ENCODE measurements at regions not wholly inside any gene's neighbourhood (a gene's known extent, or its start where the extent isn't known, plus 50 kb on each side); places are given as distances from the start of the nearest gene placed in this dataset.

GRCh38 chr5:57940879-57941278 is 458.3 kb upstream of the ACTBL2 start:
- Histone ChIP-seq H2AFZ (ENCODE audit: low read length) (no peak overlapping the region), H4K20me1 (ENCODE audit: insufficient read depth, low read length) (no peaks in the 10 kb centered on the region), H3K9ac (ENCODE audit: low read length) (no peak overlapping the region), H3F3A (ENCODE audit: insufficient read depth, low read length) (no peaks in the 10 kb centered on the region), H3K4me3 (ENCODE audit: low read length) (no peak overlapping the region), H3K36me3 (replicated peaks; ENCODE audit: insufficient read depth, low read length) (no peaks in the 10 kb centered on the region), H3K9me2 (replicated peaks; ENCODE audit: insufficient read depth, low read length) (no peaks in the 10 kb centered on the region), H3K9me3 (replicated peaks; ENCODE audit: insufficient read depth, low read length) (no peaks in the 10 kb centered on the region), H3K4me1 (ENCODE audit: low read length) (no peaks in the 10 kb centered on the region; the same call in 1 of the 2 replicates), H3K27ac (ENCODE audit: low read length) (no peak overlapping the region), H3K79me2 (ENCODE audit: low read length) (no peaks in the 10 kb centered on the region), H3K27me3 (replicated peaks; ENCODE audit: insufficient read depth, low read length) (no peaks in the 10 kb centered on the region), H3K4me2 (ENCODE audit: low read depth, low read length) (no peak overlapping the region)
- no peak for DNase-seq
- TF ChIP-seq EZH2phosphoT487 (IDR thresholded peaks at IDR 0.05; ENCODE audit: low read length) (no peak), EZH2 (optimal IDR thresholded peaks at IDR 0.05; ENCODE audit: low read depth, low read length) (no peak)
- TF ChIP-seq, protein P1, sequence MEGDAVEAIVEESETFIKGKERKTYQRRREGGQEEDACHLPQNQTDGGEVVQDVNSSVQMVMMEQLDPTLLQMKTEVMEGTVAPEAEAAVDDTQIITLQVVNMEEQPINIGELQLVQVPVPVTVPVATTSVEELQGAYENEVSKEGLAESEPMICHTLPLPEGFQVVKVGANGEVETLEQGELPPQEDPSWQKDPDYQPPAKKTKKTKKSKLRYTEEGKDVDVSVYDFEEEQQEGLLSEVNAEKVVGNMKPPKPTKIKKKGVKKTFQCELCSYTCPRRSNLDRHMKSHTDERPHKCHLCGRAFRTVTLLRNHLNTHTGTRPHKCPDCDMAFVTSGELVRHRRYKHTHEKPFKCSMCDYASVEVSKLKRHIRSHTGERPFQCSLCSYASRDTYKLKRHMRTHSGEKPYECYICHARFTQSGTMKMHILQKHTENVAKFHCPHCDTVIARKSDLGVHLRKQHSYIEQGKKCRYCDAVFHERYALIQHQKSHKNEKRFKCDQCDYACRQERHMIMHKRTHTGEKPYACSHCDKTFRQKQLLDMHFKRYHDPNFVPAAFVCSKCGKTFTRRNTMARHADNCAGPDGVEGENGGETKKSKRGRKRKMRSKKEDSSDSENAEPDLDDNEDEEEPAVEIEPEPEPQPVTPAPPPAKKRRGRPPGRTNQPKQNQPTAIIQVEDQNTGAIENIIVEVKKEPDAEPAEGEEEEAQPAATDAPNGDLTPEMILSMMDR (IDR thresholded peaks at IDR 0.05; ENCODE audit: low read length) = no peak

DNA sequence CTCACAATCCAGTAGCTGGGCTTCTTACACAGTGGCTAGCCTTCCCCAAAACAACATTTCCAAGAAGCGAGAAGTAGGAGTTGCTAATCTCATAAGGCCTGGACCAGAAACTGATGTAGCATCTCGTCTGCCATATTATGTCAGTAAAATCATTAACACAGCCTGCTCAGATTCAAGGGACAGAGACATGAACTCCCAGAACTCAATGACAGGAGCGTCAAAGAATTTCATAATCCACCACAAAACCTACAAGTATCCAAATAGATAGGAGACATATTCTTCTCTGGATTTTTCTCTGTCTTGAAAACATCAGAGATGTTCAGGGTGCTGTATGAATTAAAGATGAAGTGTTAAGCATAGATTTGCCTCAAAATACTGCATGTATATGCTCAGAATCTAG is 457.6 kb upstream of the ACTBL2 start:
- H3K9me3 ChIP-seq (replicated peaks; ENCODE audit: insufficient read depth, low read length) = no peaks in the 10 kb centered on the region
- no peaks in the 10 kb centered on the region; the same call in 1 of the 2 replicates for H3K4me1 ChIP-seq (ENCODE audit: low read length)
- H3K4me3 ChIP-seq (ENCODE audit: low read length) = no peak overlapping the region
- no peak overlapping the region for H3K4me2 ChIP-seq (ENCODE audit: low read depth, low read length)
- DNase-seq = no peak
- no peaks in the 10 kb centered on the region for H3K79me2 ChIP-seq (ENCODE audit: low read length)
- H3F3A ChIP-seq (ENCODE audit: insufficient read depth, low read length) = no peaks in the 10 kb centered on the region
- no peaks in the 10 kb centered on the region for H4K20me1 ChIP-seq (ENCODE audit: insufficient read depth, low read length)
- no peak overlapping the region for H3K27ac ChIP-seq (ENCODE audit: low read length)
- no peak overlapping the region for H2AFZ ChIP-seq (ENCODE audit: low read length)
- H3K27me3 ChIP-seq (replicated peaks; ENCODE audit: insufficient read depth, low read length) = no peaks in the 10 kb centered on the region
- TF ChIP-seq, protein P1 (IDR thresholded peaks at IDR 0.05; ENCODE audit: low read length) = no peak
- no peak for TF ChIP-seq EZH2phosphoT487 (IDR thresholded peaks at IDR 0.05; ENCODE audit: low read length)
- no peak for TF ChIP-seq EZH2 (optimal IDR thresholded peaks at IDR 0.05; ENCODE audit: low read depth, low read length)
- no peaks in the 10 kb centered on the region for H3K36me3 ChIP-seq (replicated peaks; ENCODE audit: insufficient read depth, low read length)
- H3K9ac ChIP-seq (ENCODE audit: low read length) = no peak overlapping the region
- H3K9me2 ChIP-seq (replicated peaks; ENCODE audit: insufficient read depth, low read length) = no peaks in the 10 kb centered on the region

GRCh38 chr5:57939771-57940170 is 457.2 kb upstream of the ACTBL2 start:
- no peak overlapping the region for H3K4me2 ChIP-seq (ENCODE audit: low read depth, low read length)
- H3K27ac ChIP-seq (ENCODE audit: low read length) = no peak overlapping the region
- TF ChIP-seq, protein P1 (IDR thresholded peaks at IDR 0.05; ENCODE audit: low read length) = no peak
- TF ChIP-seq EZH2phosphoT487 (IDR thresholded peaks at IDR 0.05; ENCODE audit: low read length) (no peak), EZH2 (optimal IDR thresholded peaks at IDR 0.05; ENCODE audit: low read depth, low read length) (no peak)
- no peak overlapping the region for H2AFZ ChIP-seq (ENCODE audit: low read length)
- no peak overlapping the region for H3K4me3 ChIP-seq (ENCODE audit: low read length)
- H3K79me2 ChIP-seq (ENCODE audit: low read length) = no peaks in the 10 kb centered on the region
- H3K36me3 ChIP-seq (replicated peaks; ENCODE audit: insufficient read depth, low read length) = no peaks in the 10 kb centered on the region
- H3K9me3 ChIP-seq (replicated peaks; ENCODE audit: insufficient read depth, low read length) = no peaks in the 10 kb centered on the region
- no peak overlapping the region for H3K9ac ChIP-seq (ENCODE audit: low read length)
- H4K20me1 ChIP-seq (ENCODE audit: insufficient read depth, low read length) = no peaks in the 10 kb centered on the region
- H3K9me2 ChIP-seq (replicated peaks; ENCODE audit: insufficient read depth, low read length) = no peaks in the 10 kb centered on the region
- no peaks in the 10 kb centered on the region for H3F3A ChIP-seq (ENCODE audit: insufficient read depth, low read length)
- no peaks in the 10 kb centered on the region for H3K27me3 ChIP-seq (replicated peaks; ENCODE audit: insufficient read depth, low read length)
- H3K4me1 ChIP-seq (ENCODE audit: low read length) = no peaks in the 10 kb centered on the region; the same call in 1 of the 2 replicates
- no peak for DNase-seq

Data from MM.1S (cell line).